AG10803 (cell line): ENCODE measurements at regions not wholly inside any gene's neighbourhood (a gene's known extent, or its start where the extent isn't known, plus 50 kb on each side); places are given as distances from the start of the nearest gene placed in this dataset.

Experiments
- DNase-seq: peaks from one replicate; pipeline ENCODE4 v3.0.0; 2010; ENCODE audit warnings: low read depth
- H3K4me3 ChIP-seq: 2 replicates; pipeline ENCODE4 v1.5.1; 2011; ENCODE audit warnings: mild to moderate bottlenecking, low read length, control low read depth
- TF ChIP-seq, protein P1 (sequence below): conservative IDR thresholded peaks from 2 replicates; pipeline ENCODE4 v1.5.1; 2011; ENCODE audit warnings: mild to moderate bottlenecking, low read length, control low read depth, inconsistent platforms

DNA sequence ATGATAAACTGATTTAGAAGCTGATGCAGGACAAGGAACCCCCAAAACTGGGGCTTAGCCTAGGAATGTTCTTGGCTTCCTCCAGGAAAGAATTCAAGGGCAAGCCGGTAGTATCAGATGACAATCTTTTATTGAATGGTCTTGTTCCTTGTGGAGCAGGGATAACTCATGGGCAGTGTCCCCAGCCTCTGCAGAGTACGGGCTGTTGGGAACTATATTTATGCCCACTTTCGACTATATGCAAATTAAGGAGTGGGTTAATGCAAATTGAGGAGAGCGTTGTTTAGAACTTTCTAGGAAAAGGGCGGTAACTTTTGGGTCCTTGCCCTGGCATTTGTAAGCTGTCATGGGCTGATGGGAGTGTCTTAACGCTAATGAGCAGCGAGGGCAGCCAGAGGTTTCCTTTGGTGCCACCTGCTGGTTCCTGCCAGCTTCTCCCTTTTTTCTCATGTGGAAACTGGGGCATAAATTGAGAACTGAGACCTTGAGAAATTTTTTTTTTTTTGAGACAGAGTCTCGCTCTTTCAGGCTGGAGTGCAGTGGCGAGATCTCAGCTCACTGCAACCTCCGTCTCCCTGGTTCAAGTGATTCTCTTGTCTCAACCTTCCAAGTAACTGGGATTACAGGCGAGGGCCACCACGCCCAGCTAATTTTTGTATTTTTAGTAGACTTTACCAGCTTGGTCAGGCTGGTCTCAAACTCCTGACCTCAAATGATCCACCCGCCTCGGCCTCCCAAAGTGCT is 79.4 kb upstream of the ABCC4 start:
- DNase-seq, result peak; percentile 84
- peak overlapping the region; percentile 22 for H3K4me3 ChIP-seq
- TF ChIP-seq, protein P1, sequence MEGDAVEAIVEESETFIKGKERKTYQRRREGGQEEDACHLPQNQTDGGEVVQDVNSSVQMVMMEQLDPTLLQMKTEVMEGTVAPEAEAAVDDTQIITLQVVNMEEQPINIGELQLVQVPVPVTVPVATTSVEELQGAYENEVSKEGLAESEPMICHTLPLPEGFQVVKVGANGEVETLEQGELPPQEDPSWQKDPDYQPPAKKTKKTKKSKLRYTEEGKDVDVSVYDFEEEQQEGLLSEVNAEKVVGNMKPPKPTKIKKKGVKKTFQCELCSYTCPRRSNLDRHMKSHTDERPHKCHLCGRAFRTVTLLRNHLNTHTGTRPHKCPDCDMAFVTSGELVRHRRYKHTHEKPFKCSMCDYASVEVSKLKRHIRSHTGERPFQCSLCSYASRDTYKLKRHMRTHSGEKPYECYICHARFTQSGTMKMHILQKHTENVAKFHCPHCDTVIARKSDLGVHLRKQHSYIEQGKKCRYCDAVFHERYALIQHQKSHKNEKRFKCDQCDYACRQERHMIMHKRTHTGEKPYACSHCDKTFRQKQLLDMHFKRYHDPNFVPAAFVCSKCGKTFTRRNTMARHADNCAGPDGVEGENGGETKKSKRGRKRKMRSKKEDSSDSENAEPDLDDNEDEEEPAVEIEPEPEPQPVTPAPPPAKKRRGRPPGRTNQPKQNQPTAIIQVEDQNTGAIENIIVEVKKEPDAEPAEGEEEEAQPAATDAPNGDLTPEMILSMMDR, result peak; percentile 89

GRCh38 chr13:95381212-95381527 is 79.9 kb upstream of the ABCC4 start:
- H3K4me3 ChIP-seq, result no peak overlapping the region

DNA sequence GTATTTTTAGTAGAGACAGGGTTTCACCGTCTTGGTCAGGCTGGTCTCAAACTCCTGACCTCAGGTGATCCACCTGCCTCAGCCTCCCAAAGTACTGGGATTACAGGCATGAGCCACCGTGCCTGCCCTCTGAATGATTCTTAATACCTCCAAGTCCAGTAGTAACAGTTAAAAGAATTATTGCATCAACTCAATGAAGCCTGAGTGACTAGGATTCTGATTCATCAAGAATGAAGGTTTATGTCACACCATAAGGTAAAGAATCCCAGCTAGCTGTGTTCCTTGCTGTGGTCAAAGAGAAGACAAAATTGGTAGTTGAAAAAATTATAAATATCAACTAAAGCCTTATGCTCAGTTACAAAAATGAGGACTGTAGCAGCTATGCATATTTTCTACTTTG is 81.2 kb upstream of the ABCC4 start:
- no peak overlapping the region for H3K4me3 ChIP-seq
- DNase-seq, result no peak
- TF ChIP-seq, protein P1, result no peak

More at GRCh38 chr13:95381212-95381527, 79.9 kb upstream of the ABCC4 start:
- TF ChIP-seq, protein P1, result no peak
- DNase-seq, result no peak

- H3K4me3 ChIP-seq, result no peak overlapping the region
- no peak for DNase-seq
- TF ChIP-seq, protein P1, result no peak
These were observed 81.7 kb upstream of the ABCC4 start for GRCh38 chr13:95382916-95383315.

GRCh38 chr13:95385373-95385772 is 84.1 kb upstream of the ABCC4 start:
- DNase-seq, result no peak
- TF ChIP-seq, protein P1, result no peak

DNA sequence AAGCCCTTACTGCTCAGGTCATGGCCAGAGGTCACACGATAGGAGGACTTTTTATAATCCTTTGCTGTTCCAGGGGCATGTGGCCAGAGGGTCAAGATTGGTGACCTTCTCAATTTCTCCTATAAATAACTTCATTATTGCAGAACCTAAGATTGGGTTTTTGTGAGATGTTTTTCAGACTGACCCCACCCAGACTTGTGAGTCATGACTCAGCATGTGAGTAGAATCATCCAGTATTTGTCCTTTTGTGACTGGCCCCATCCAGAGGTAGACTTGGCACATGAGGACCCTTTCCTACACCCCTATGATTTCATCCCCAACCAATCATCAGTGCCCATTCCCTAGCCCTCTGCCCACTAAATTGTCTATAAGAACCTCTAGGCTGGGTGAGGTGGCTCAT is 84.5 kb upstream of the ABCC4 start:
- no peak overlapping the region for H3K4me3 ChIP-seq
- TF ChIP-seq, protein P1, result no peak
- DNase-seq, result no peak

More at GRCh38 chr13:95385373-95385772, 84.1 kb upstream of the ABCC4 start:
- no peak overlapping the region for H3K4me3 ChIP-seq

DNA sequence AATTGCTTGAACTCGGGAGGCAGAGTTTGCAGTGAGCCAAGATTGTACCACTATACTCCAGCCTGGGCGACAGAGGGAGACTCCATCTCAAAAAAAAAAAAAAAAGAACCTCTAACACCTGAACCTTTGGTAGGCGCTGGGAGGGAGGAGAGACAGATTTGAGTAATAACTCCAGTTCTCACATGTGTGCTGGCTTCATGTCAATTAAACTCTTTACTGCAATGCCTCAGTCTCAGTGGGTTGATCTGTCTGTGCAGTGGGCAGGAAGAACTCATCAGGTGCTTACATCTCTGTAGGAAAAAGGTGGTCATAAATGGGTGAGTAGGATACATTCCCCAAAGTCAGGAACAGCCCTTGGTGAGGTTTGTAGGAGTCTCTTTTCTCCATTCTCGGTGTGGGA is 85.1 kb upstream of the ABCC4 start:
- TF ChIP-seq, protein P1, result no peak
- no peak for DNase-seq
- H3K4me3 ChIP-seq, result no peak overlapping the region
